ENCODE measurements at regions not wholly inside any gene's neighbourhood (a gene's known extent, or its start where the extent isn't known, plus 50 kb on each side); places are given as distances from the start of the nearest gene placed in this dataset.

GRCh38 chr6:14271789-14272736 lies 154.5 kb downstream of the CD83 start:
- in situ Hi-C loops (cut with HindIII; ENCODE audit: extremely low pct_ligation_motif_present, low pct_unique_long_range_greater_than_20kb): no loop called here
- POLR2A ChIA-PET: no interaction called here
- H3K27ac ChIP-seq (ENCODE audit: extremely low read length, insufficient read depth, low read length): no peak overlapping the region

DNA sequence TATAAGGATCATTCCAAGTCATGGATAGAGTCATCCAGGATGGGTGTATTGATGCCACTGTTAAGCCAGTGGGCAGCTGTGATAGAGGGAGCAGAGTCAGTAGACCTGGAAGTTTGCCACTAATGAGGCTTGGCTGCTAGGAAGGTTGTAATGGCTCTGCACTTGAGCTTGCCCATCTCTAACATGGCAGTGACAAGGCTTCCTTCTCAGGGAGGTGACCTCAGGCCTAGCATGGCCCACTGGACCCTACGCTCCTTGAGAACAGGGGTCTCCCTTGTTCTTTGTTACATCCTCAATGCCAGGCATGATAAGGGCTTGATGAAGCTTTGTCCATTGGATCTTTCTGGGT lies 155.1 kb downstream of the CD83 start:
- WGBS (ENCODE audit: low lambda C conversion rate): 57% methylated on average over 1 of the region's 1 CpG
- no peak for ATAC-seq
- DNase-seq (ENCODE audit: low spot score): no peak
- H3K4me2 ChIP-seq (ENCODE audit: low read depth, low read length): no peak overlapping the region
- H3K36me3 ChIP-seq (replicated peaks in 1 of 2; ENCODE audit: control insufficient read depth in 1 of 2, insufficient read depth in 2 of 2, low read length in 2 of 2): no peaks in the 10 kb centered on the region
- CTCF ChIA-PET (ENCODE audit: low intra/inter-chr PET ratio, low total read pairs): no interaction called here
- no TSS peak for BruUV-seq (replicated peaks)
- H2AFZ ChIP-seq (ENCODE audit: low read length): no peak overlapping the region
- no peaks in the 10 kb centered on the region for H4K20me1 ChIP-seq (ENCODE audit: insufficient read depth, low read length)
- H3K9me3 ChIP-seq (ENCODE audit: low read length): peaks cover 11% of the 10 kb centered on the region
- intact Hi-C loops (cut with micrococcal nuclease; ENCODE audit: unreplicated experiment): no loop called here
- H3K4me3 ChIP-seq (replicated peaks in 1 of 3; ENCODE audit: insufficient read depth in 1 of 3, low read depth in 2 of 3, low read length in 3 of 3): no peak overlapping the region
- FAIRE-seq: no peak
- no peaks in the 10 kb centered on the region for H3K79me2 ChIP-seq (ENCODE audit: insufficient read depth, low read length)
- no peaks in the 10 kb centered on the region; a peak in 1 of 5 replicates for H3K27me3 ChIP-seq (ENCODE audit: control insufficient read depth in 1 of 2, insufficient read depth in 2 of 2, low read length in 2 of 2)
- in situ Hi-C loops (cut with HindIII; ENCODE audit: extremely low pct_ligation_motif_present, low pct_unique_long_range_greater_than_20kb): no loop called here
- H3K9ac ChIP-seq (ENCODE audit: insufficient read depth, low read depth, low read length): no peak overlapping the region
- POLR2A ChIA-PET: no interaction called here
- H3K27ac ChIP-seq (ENCODE audit: extremely low read length, insufficient read depth, low read length): no peak overlapping the region
- H3K4me1 ChIP-seq (ENCODE audit: insufficient read depth, low read length): no peaks in the 10 kb centered on the region
- TF ChIP-seq HHEX (CRISPR knock-in tag; IDR thresholded peaks at IDR 0.05) (no peak), ZNF121 (CRISPR knock-in tag; IDR thresholded peaks at IDR 0.05) (no peak), CSRNP1 (CRISPR knock-in tag; IDR thresholded peaks at IDR 0.05) (no peak), FOXM1 (CRISPR knock-in tag; IDR thresholded peaks at IDR 0.05) (no peak), ZNF572 (CRISPR knock-in tag; IDR thresholded peaks at IDR 0.05) (no peak)
- TF ChIP-seq, protein P1, sequence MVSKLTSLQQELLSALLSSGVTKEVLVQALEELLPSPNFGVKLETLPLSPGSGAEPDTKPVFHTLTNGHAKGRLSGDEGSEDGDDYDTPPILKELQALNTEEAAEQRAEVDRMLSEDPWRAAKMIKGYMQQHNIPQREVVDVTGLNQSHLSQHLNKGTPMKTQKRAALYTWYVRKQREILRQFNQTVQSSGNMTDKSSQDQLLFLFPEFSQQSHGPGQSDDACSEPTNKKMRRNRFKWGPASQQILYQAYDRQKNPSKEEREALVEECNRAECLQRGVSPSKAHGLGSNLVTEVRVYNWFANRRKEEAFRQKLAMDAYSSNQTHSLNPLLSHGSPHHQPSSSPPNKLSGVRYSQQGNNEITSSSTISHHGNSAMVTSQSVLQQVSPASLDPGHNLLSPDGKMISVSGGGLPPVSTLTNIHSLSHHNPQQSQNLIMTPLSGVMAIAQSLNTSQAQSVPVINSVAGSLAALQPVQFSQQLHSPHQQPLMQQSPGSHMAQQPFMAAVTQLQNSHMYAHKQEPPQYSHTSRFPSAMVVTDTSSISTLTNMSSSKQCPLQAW (CRISPR knock-in tag; IDR thresholded peaks at IDR 0.05): no peak
- TF ChIP-seq, protein P2, sequence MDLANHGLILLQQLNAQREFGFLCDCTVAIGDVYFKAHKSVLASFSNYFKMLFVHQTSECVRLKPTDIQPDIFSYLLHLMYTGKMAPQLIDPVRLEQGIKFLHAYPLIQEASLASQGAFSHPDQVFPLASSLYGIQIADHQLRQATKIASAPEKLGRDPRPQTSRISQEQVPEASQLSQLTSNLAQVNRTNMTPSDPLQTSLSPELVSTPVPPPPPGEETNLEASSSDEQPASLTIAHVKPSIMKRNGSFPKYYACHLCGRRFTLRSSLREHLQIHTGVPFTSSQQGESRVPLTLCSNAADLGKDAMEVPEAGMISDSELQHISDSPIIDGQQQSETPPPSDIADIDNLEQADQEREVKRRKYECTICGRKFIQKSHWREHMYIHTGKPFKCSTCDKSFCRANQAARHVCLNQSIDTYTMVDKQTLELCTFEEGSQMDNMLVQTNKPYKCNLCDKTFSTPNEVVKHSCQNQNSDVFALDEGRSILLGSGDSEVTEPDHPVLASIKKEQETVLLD (CRISPR knock-in tag; IDR thresholded peaks at IDR 0.05; ENCODE audit: low read depth): no peak

More at GRCh38 chr6:14271789-14272736, 154.5 kb downstream of the CD83 start:
- DNase-seq (ENCODE audit: low spot score): no peak
- ATAC-seq: no peak
- CTCF ChIA-PET (ENCODE audit: low intra/inter-chr PET ratio, low total read pairs): no interaction called here
- Histone ChIP-seq H4K20me1 (ENCODE audit: insufficient read depth, low read length) (no peaks in the 10 kb centered on the region), H3K36me3 (replicated peaks in 1 of 2; ENCODE audit: control insufficient read depth in 1 of 2, insufficient read depth in 2 of 2, low read length in 2 of 2) (no peaks in the 10 kb centered on the region), H3K9me3 (ENCODE audit: low read length) (peaks cover 11% of the 10 kb centered on the region), H3K4me1 (ENCODE audit: insufficient read depth, low read length) (no peaks in the 10 kb centered on the region), H3K4me2 (ENCODE audit: low read depth, low read length) (no peak overlapping the region), H3K4me3 (replicated peaks in 1 of 3; ENCODE audit: insufficient read depth in 1 of 3, low read depth in 2 of 3, low read length in 3 of 3) (no peak overlapping the region), H3K27me3 (ENCODE audit: control insufficient read depth in 1 of 2, insufficient read depth in 2 of 2, low read length in 2 of 2) (no peaks in the 10 kb centered on the region; a peak in 1 of 5 replicates), H3K79me2 (ENCODE audit: insufficient read depth, low read length) (no peaks in the 10 kb centered on the region), H2AFZ (ENCODE audit: low read length) (no peak overlapping the region), H3K9ac (ENCODE audit: insufficient read depth, low read depth, low read length) (no peak overlapping the region)
- TF ChIP-seq SALL1 (CRISPR knock-in tag; IDR thresholded peaks at IDR 0.05): no peak
- no peak for TF ChIP-seq ZNF720 (CRISPR knock-in tag; IDR thresholded peaks at IDR 0.05)
- TF ChIP-seq ZNF296 (CRISPR knock-in tag; conservative IDR thresholded peaks at IDR 0.05): no peak
- no peak for TF ChIP-seq ZNF333 (CRISPR knock-in tag; IDR thresholded peaks at IDR 0.05; ENCODE audit: borderline replicate concordance)
- TF ChIP-seq ESRRA (CRISPR knock-in tag; IDR thresholded peaks at IDR 0.05; ENCODE audit: low read depth): no peak
- no peak for TF ChIP-seq RELA (CRISPR knock-in tag; IDR thresholded peaks at IDR 0.05)
- no peak for TF ChIP-seq ZNF746 (CRISPR knock-in tag; IDR thresholded peaks at IDR 0.05)
- no peak for TF ChIP-seq ZNF672 (CRISPR knock-in tag; IDR thresholded peaks at IDR 0.05)
- no peak for TF ChIP-seq STAG1 (CRISPR knock-in tag; IDR thresholded peaks at IDR 0.05)
- no peak for TF ChIP-seq DDIT3 (CRISPR knock-in tag; IDR thresholded peaks at IDR 0.05)
- TF ChIP-seq MAFK (conservative IDR thresholded peaks at IDR 0.05 in 1 of 2, IDR thresholded peaks at IDR 0.05 in 1 of 2; ENCODE audit: low read length in 2 of 2): peak in 1 of 2 experiments; percentile 36; a peak in 1 of 4 replicates
- no peak for TF ChIP-seq ZNF207 (IDR thresholded peaks at IDR 0.05; ENCODE audit: borderline replicate concordance)
- no peak for TF ChIP-seq ZNF335 (CRISPR knock-in tag; IDR thresholded peaks at IDR 0.05)
- TF ChIP-seq MAFF (IDR thresholded peaks at IDR 0.05; ENCODE audit: low read depth, low read length): 0 out of 2 replicates have a peak, but pooled peaks have one; percentile 11
- WGBS (ENCODE audit: low lambda C conversion rate): 9% methylated on average over 4 of the region's 4 CpGs
- no peak for FAIRE-seq
- no TSS peak for BruUV-seq (replicated peaks)
- intact Hi-C loops (cut with micrococcal nuclease; ENCODE audit: unreplicated experiment): no loop called here

All from HepG2 (cell line).